ENCODE measurements at regions not wholly inside any gene's neighbourhood (a gene's known extent, or its start where the extent isn't known, plus 50 kb on each side); places are given as distances from the start of the nearest gene placed in this dataset.
"Not testable (repeated sequence)": the region's sequence is repeated elsewhere in the genome, so short reads cannot be mapped to it uniquely, and the experiment has no call there.

- no peak for DNase-seq (ENCODE audit: low read depth, low spot score)
Observed at GRCh38 chr5:99590806-99591205, 662.0 kb upstream of the CHD1 start.

- DNase-seq (ENCODE audit: low read depth, low spot score) = no peak
Observed at GRCh38 chr5:99589424-99589823, 660.6 kb upstream of the CHD1 start.

GRCh38 chr5:99587983-99588382, 659.2 kb upstream of the CHD1 start:
- no peak for DNase-seq (ENCODE audit: low read depth, low spot score)

GRCh38 chr5:99586878-99587277, 658.1 kb upstream of the CHD1 start:
- no peak for DNase-seq (ENCODE audit: low read depth, low spot score)

GRCh38 chr5:99581204-99581603, 652.4 kb upstream of the CHD1 start:
- DNase-seq (ENCODE audit: low read depth, low spot score) = not testable (repeated sequence)

- not testable (repeated sequence) for DNase-seq (ENCODE audit: low read depth, low spot score)
Observed at GRCh38 chr5:99562937-99563627, 634.3 kb upstream of the CHD1 start.

GRCh38 chr5:99553211-99553810, 624.5 kb upstream of the CHD1 start:
- DNase-seq (ENCODE audit: low read depth, low spot score) = no peak

GRCh38 chr5:99544356-99544755, 615.5 kb upstream of the CHD1 start:
- no peak for DNase-seq (ENCODE audit: low read depth, low spot score)

- DNase-seq (ENCODE audit: low read depth, low spot score) = no peak
Observed at GRCh38 chr5:99543841-99544240, 615.0 kb upstream of the CHD1 start.

- DNase-seq (ENCODE audit: low read depth, low spot score) = not testable (repeated sequence)
Observed at GRCh38 chr5:99534241-99534640, 605.4 kb upstream of the CHD1 start.

- not testable (repeated sequence) for DNase-seq (ENCODE audit: low read depth, low spot score)
Observed at GRCh38 chr5:99521666-99522065, 592.9 kb upstream of the CHD1 start.

GRCh38 chr5:99515864-99516490, 587.2 kb upstream of the CHD1 start:
- not testable (repeated sequence) for DNase-seq (ENCODE audit: low read depth, low spot score)

GRCh38 chr5:99510237-99510866, 581.5 kb upstream of the CHD1 start:
- not testable (repeated sequence) for DNase-seq (ENCODE audit: low read depth, low spot score)

GRCh38 chr5:99509064-99509463, 580.3 kb upstream of the CHD1 start:
- DNase-seq (ENCODE audit: low read depth, low spot score) = not testable (repeated sequence)

GRCh38 chr5:99495456-99495855, 566.6 kb upstream of the CHD1 start:
- DNase-seq (ENCODE audit: low read depth, low spot score) = not testable (repeated sequence)

GRCh38 chr5:99478450-99478849, 549.6 kb upstream of the CHD1 start:
- not testable (repeated sequence) for DNase-seq (ENCODE audit: low read depth, low spot score)

- not testable (repeated sequence) for DNase-seq (ENCODE audit: low read depth, low spot score)
Observed at GRCh38 chr5:99473328-99473727, 544.5 kb upstream of the CHD1 start.

- DNase-seq (ENCODE audit: low read depth, low spot score) = not testable (repeated sequence)
Observed at GRCh38 chr5:99471726-99472125, 542.9 kb upstream of the CHD1 start.

- DNase-seq (ENCODE audit: low read depth, low spot score) = not testable (repeated sequence)
Observed at GRCh38 chr5:99471178-99471577, 542.4 kb upstream of the CHD1 start.

- not testable (repeated sequence) for DNase-seq (ENCODE audit: low read depth, low spot score)
Observed at GRCh38 chr5:99470636-99471035, 541.8 kb upstream of the CHD1 start.

GRCh38 chr5:99460701-99461100, 531.9 kb upstream of the CHD1 start:
- DNase-seq (ENCODE audit: low read depth, low spot score) = no peak

GRCh38 chr5:99453196-99453595, 524.4 kb upstream of the CHD1 start:
- DNase-seq (ENCODE audit: low read depth, low spot score) = no peak

All from activated naive CD8-positive, alpha-beta T cell treated with anti-CD3 and anti-CD28 coated beads, Interleukin-2, amount 50 U/mL, for 16 hours (primary cell).